Superior temporal gyrus (tissue), 1 donor: ENCODE measurements at regions not wholly inside any gene's neighbourhood (a gene's known extent, or its start where the extent isn't known, plus 50 kb on each side); places are given as distances from the start of the nearest gene placed in this dataset.
A peak's percentile ranks its signal among the peaks of the same experiment; 100 is the strongest.

ENCODE experiments used
- DNase-seq: peaks from one replicate; pipeline ENCODE4 v3.0.0-alpha.2; 2016; ENCODE audit errors: extremely low spot score

DNA sequence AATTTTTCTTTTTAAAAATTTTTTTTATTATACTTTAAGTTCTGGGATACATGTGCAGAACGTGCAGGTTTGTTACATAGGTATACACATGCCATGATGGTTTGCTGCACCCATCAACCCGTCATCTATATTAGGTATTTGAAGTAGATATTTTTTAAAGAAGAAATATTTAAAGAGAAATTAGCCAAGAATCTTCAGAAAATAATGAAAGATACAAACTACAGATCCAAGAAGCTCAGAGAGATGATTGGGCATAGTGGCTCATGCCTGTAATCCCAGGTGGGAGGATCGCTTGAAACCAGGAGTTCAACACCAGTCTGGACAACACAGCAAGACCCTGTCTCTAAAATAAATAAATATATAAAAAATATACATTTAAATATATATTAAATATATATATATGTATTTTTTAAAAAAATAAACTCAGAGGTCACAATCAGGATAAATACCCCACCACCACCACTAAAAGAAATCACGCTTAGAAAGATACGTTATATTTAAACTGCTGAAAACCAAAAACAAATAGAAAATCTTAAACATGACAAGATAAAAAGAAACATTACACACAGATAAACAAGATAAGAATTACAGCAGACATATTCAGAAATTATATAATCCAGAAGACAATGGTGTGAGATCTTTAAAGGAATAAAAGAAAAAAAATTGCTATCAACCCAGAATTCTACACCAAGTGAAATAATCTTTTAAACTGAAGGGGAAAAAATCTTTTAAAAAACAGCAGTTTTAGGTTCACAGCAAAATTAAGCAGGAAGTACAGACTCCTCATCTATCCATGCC is 57.5 kb downstream of the CSF2 start:
- no peak for DNase-seq

DNA sequence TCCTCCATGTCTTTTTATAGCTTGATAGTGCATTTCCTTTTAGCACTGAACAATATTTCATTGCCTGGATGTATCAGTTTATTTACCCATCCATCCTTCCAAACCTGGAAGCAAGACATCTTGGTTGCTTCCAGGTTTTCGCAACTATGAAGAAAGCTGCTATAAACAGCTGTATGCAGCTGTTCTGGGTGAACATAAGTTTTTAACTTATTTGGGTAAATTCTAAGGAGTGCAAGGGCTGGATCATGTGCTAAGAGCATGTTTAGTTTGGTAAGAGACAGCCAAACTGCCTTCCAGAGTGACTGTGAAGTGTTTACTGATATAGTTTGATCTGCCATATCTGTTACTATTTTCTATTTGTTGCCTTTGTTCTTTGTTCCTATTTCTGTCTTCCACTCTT is 58.5 kb downstream of the CSF2 start:
- DNase-seq = no peak

DNA sequence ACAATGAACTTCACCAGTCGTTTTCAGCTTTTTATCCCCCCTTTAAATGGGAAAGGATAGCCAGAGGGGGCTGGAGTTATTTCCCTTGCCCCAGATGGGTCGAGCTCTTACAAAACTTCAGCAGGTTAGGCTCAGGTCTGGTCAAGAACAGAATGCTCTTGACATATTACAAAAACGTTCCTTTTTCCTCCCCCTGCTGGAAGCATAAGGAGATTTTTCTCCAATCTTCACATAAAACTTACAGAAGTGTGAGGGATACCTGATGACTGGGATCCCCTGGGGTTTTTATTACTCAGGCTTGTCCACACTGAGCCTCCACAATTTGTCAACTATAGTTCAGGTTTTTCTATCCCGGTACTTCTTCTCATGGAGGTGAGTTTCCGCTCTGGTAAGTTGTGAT is 60.8 kb downstream of the CSF2 start:
- DNase-seq = no peak

DNA sequence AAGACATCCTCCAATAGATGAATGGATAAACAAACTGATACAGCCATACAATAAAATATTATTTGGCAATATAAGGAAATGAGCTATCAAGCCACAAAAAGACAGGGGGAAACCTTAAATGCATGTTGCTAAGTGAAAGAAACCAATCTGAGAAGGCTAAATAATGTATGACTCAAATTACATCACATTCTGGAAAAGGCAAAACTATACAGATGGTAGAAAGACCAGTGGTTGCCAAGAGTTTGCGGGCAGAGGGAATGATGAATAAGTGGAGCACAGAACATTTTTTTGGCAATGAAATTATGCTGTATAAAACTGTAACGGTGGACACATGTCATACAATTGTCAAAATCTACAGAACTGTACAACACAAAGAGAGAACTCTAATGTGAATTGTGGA is 63.3 kb downstream of the CSF2 start:
- peak; percentile 64 for DNase-seq

DNA sequence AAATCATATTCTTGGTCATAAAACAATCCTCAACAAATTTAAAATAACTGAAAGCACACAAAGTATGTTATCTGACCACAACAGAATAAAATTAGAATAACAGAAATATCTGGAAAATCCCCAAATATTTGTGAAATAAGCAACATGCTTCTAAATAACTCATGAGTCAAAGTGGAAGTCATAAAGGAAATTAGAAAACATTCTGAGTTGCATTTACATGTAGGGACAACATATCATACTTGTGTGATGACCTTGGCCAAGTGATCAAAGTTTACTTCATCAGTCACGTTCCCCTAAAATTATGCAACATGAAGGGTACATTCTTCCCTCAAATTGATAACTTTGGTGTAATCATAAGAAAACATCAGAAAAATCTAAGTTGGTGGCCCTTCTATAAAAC is 64.7 kb downstream of the CSF2 start:
- no peak for DNase-seq
